Progenitor cell of endocrine pancreas (in vitro differentiated cells): ENCODE measurements at regions not wholly inside any gene's neighbourhood (a gene's known extent, or its start where the extent isn't known, plus 50 kb on each side); places are given as distances from the start of the nearest gene placed in this dataset.

Source experiments
- DNase-seq: peaks from one replicate; pipeline ENCODE4 v3.0.0; 2021; ENCODE audit warnings: low spot score; ENCODE audit not compliant: unreplicated experiment
- H3K27ac Mint-ChIP-seq: 2 replicates; pipeline ENCODE4 v1.8.0; 2021; ENCODE audit warnings: mild to moderate bottlenecking, moderate library complexity, mixed read lengths
- H3K27me3 Mint-ChIP-seq: 2 replicates; pipeline ENCODE4 v1.8.0; 2021; ENCODE audit warnings: mixed read lengths
- H3K36me3 Mint-ChIP-seq: 2 replicates; pipeline ENCODE4 v1.8.0; 2022; ENCODE audit warnings: mixed read lengths; ENCODE audit not compliant: insufficient read depth
- H3K4me1 Mint-ChIP-seq: 2 replicates; pipeline ENCODE4 v1.8.0; 2021; ENCODE audit warnings: low read depth, mixed read lengths
- H3K4me3 Mint-ChIP-seq: 2 replicates; pipeline ENCODE4 v1.8.0; 2021; ENCODE audit warnings: low read depth, mild to moderate bottlenecking, moderate library complexity, mixed read lengths
- H3K9me3 Mint-ChIP-seq: 2 replicates; pipeline ENCODE4 v1.8.0; 2021; ENCODE audit warnings: low read depth, mixed read lengths
- TF ChIP-seq, protein P1 (sequence below): fragments of 200-600 bp; sonication (generic); IDR thresholded peaks from one replicate; pipeline ENCODE4 v1.5.0; 2021; ENCODE audit warnings: antibody characterized with exemption, mild to moderate bottlenecking; ENCODE audit not compliant: unreplicated experiment

- no peak overlapping the region for H3K27ac Mint-ChIP-seq
- no peak for DNase-seq
Observed at GRCh38 chr3:166422556-166422955, 585.3 kb upstream of the BCHE start.

DNA sequence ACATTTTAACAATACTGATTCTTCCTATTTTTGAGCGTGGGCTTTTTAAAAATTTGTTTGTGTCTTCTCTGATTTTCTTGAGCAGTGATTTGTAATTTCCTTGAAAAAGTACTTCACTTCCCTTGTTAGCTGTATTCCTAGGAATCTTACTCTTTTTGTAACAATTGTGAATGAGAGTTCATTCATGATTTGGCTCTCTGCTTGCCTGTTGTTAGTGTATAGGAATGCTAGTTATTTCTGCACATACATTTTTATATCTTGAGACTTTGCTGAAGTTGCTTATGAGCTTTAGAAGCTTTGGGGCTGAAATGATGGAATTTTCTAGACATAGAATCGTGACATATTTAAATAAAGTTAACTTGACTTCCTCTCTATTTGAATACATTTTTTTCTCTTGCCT, 582.8 kb upstream of the BCHE start:
- no peaks in the 10 kb centered on the region for H3K4me1 Mint-ChIP-seq
- H3K27me3 Mint-ChIP-seq: no peaks in the 10 kb centered on the region
- H3K4me3 Mint-ChIP-seq: no peak overlapping the region
- no peak overlapping the region for H3K27ac Mint-ChIP-seq
- H3K36me3 Mint-ChIP-seq: no peaks in the 10 kb centered on the region
- TF ChIP-seq, protein P1, sequence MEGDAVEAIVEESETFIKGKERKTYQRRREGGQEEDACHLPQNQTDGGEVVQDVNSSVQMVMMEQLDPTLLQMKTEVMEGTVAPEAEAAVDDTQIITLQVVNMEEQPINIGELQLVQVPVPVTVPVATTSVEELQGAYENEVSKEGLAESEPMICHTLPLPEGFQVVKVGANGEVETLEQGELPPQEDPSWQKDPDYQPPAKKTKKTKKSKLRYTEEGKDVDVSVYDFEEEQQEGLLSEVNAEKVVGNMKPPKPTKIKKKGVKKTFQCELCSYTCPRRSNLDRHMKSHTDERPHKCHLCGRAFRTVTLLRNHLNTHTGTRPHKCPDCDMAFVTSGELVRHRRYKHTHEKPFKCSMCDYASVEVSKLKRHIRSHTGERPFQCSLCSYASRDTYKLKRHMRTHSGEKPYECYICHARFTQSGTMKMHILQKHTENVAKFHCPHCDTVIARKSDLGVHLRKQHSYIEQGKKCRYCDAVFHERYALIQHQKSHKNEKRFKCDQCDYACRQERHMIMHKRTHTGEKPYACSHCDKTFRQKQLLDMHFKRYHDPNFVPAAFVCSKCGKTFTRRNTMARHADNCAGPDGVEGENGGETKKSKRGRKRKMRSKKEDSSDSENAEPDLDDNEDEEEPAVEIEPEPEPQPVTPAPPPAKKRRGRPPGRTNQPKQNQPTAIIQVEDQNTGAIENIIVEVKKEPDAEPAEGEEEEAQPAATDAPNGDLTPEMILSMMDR: no peak
- DNase-seq: no peak
- peaks cover 15% of the 10 kb centered on the region for H3K9me3 Mint-ChIP-seq

More at GRCh38 chr3:166422556-166422955, 585.3 kb upstream of the BCHE start:
- Mint-ChIP-seq H3K36me3 (no peaks in the 10 kb centered on the region), H3K4me1 (peaks cover 2% of the 10 kb centered on the region), H3K9me3 (peaks cover 15% of the 10 kb centered on the region), H3K27me3 (no peaks in the 10 kb centered on the region), H3K4me3 (no peak overlapping the region)
- TF ChIP-seq, protein P1: no peak

GRCh38 chr3:166405896-166406295, 568.7 kb upstream of the BCHE start:
- no peak for DNase-seq
- no peaks in the 10 kb centered on the region for H3K27me3 Mint-ChIP-seq
- TF ChIP-seq, protein P1: no peak
- H3K27ac Mint-ChIP-seq: no peak overlapping the region
- H3K36me3 Mint-ChIP-seq: no peaks in the 10 kb centered on the region
- H3K4me3 Mint-ChIP-seq: no peak overlapping the region
- H3K4me1 Mint-ChIP-seq: no peaks in the 10 kb centered on the region
- H3K9me3 Mint-ChIP-seq: no peaks in the 10 kb centered on the region

GRCh38 chr3:166405465-166405864, 568.2 kb upstream of the BCHE start:
- H3K27ac Mint-ChIP-seq: no peak overlapping the region
- no peaks in the 10 kb centered on the region for H3K4me1 Mint-ChIP-seq
- H3K4me3 Mint-ChIP-seq: no peak overlapping the region
- TF ChIP-seq, protein P1: no peak
- DNase-seq: no peak
- no peaks in the 10 kb centered on the region for H3K27me3 Mint-ChIP-seq
- H3K9me3 Mint-ChIP-seq: no peaks in the 10 kb centered on the region
- H3K36me3 Mint-ChIP-seq: no peaks in the 10 kb centered on the region

- Mint-ChIP-seq H3K4me1 (no peaks in the 10 kb centered on the region), H3K27ac (no peak overlapping the region), H3K27me3 (no peaks in the 10 kb centered on the region), H3K4me3 (no peak overlapping the region), H3K9me3 (peaks cover 18% of the 10 kb centered on the region), H3K36me3 (peaks cover 1% of the 10 kb centered on the region)
- DNase-seq: no peak
- TF ChIP-seq, protein P1: no peak
Observed at GRCh38 chr3:166390303-166390702, 553.1 kb upstream of the BCHE start.
